ENCODE measurements at regions not wholly inside any gene's neighbourhood (a gene's known extent, or its start where the extent isn't known, plus 50 kb on each side); places are given as distances from the start of the nearest gene placed in this dataset.
A peak's percentile ranks its signal among the peaks of the same experiment; 100 is the strongest.

GRCh38 chrX:87727620-87728019, 210.0 kb downstream of the KLHL4 start:
- DNase-seq: no peak

- no peak for DNase-seq
Observed at GRCh38 chrX:87728024-87728423, 210.4 kb downstream of the KLHL4 start.

- no peak for DNase-seq
Observed at GRCh38 chrX:87728459-87728858, 210.9 kb downstream of the KLHL4 start.

GRCh38 chrX:87732133-87732532, 214.5 kb downstream of the KLHL4 start:
- no peak for DNase-seq

- DNase-seq: no peak
Observed at GRCh38 chrX:87736576-87736975, 219.0 kb downstream of the KLHL4 start.

- no peak for DNase-seq
Observed at GRCh38 chrX:87744391-87744790, 226.8 kb downstream of the KLHL4 start.

GRCh38 chrX:87755493-87755892, 237.9 kb downstream of the KLHL4 start:
- DNase-seq: no peak

GRCh38 chrX:87788976-87789375, 271.4 kb downstream of the KLHL4 start:
- DNase-seq: no peak

- DNase-seq: no peak
Observed at GRCh38 chrX:87798039-87798438, 280.4 kb downstream of the KLHL4 start.

GRCh38 chrX:87805829-87806490, 288.4 kb downstream of the KLHL4 start:
- no peak for DNase-seq

GRCh38 chrX:87808576-87809243, 291.1 kb downstream of the KLHL4 start:
- no peak for DNase-seq

- no peak for DNase-seq
Observed at GRCh38 chrX:87813566-87813965, 296.0 kb downstream of the KLHL4 start.

- no peak for DNase-seq
Observed at GRCh38 chrX:87846956-87847355, 329.4 kb downstream of the KLHL4 start.

GRCh38 chrX:87873347-87873941, 355.8 kb downstream of the KLHL4 start:
- DNase-seq: no peak

GRCh38 chrX:87874043-87874442, 356.4 kb downstream of the KLHL4 start:
- DNase-seq: no peak

- no peak for DNase-seq
Observed at GRCh38 chrX:87878926-87879325, 361.3 kb downstream of the KLHL4 start.

GRCh38 chrX:87890437-87890836, 372.8 kb downstream of the KLHL4 start:
- no peak for DNase-seq

GRCh38 chrX:87895421-87895820, 377.8 kb downstream of the KLHL4 start:
- DNase-seq: no peak

GRCh38 chrX:87896057-87896456, 378.5 kb downstream of the KLHL4 start:
- DNase-seq: no peak

GRCh38 chrX:87900320-87900908, 382.8 kb downstream of the KLHL4 start:
- DNase-seq: peak; percentile 0 to 16

- no peak for DNase-seq
Observed at GRCh38 chrX:87901060-87901459, 383.5 kb downstream of the KLHL4 start.

GRCh38 chrX:87914726-87915125, 397.1 kb downstream of the KLHL4 start:
- no peak for DNase-seq

- no peak for DNase-seq
Observed at GRCh38 chrX:87924619-87925018, 407.0 kb downstream of the KLHL4 start.

GRCh38 chrX:87941841-87942240, 424.2 kb downstream of the KLHL4 start:
- no peak for DNase-seq

All from stimulated activated CD4-positive, alpha-beta T cell treated with anti-CD3 and anti-CD28 coated beads, Interleukin-2, amount 100 ng/mL, for 24 hours (primary cell).